Muscle layer of colon (tissue), 2 donors: ENCODE measurements at regions not wholly inside any gene's neighbourhood (a gene's known extent, or its start where the extent isn't known, plus 50 kb on each side); places are given as distances from the start of the nearest gene placed in this dataset.
"Not testable (repeated sequence)": the region's sequence is repeated elsewhere in the genome, so short reads cannot be mapped to it uniquely, and the experiment has no call there.

Experiments used
- H3K27ac ChIP-seq: one replicate; pipeline ENCODE4 v1.7.0; 2013; ENCODE audit warnings: low read depth, mild to moderate bottlenecking, low read length, moderate library complexity
- H3K27me3 ChIP-seq, 2 donors: one replicate each; pipeline ENCODE4 v1.7.0; 2013; ENCODE audit warnings: low read length in 2 of 2, mild to moderate bottlenecking in 2 of 2; ENCODE audit not compliant: insufficient read depth in 2 of 2, control insufficient read depth in 1 of 2
- H3K36me3 ChIP-seq: one replicate; pipeline ENCODE4 v1.7.0; 2013; ENCODE audit warnings: mild to moderate bottlenecking, low read length; ENCODE audit not compliant: insufficient read depth
- H3K4me1 ChIP-seq: one replicate; pipeline ENCODE4 v1.7.0; 2013; ENCODE audit warnings: mild to moderate bottlenecking, low read length; ENCODE audit not compliant: insufficient read depth
- H3K4me3 ChIP-seq, 2 donors: one replicate each; pipeline ENCODE4 v1.7.0; 2013; ENCODE audit warnings: low read length in 2 of 2, low read depth in 1 of 2, mild to moderate bottlenecking in 1 of 2, moderate library complexity in 1 of 2
- H3K9ac ChIP-seq: one replicate; pipeline ENCODE4 v1.7.0; 2013; ENCODE audit warnings: low read length
- H3K9me3 ChIP-seq: one replicate; pipeline ENCODE4 v1.7.0; 2013; ENCODE audit warnings: mild to moderate bottlenecking, low read length
- donor health status: abdominal sarcoma.
- donor health status: Adenocarcinoma of cecum.

DNA sequence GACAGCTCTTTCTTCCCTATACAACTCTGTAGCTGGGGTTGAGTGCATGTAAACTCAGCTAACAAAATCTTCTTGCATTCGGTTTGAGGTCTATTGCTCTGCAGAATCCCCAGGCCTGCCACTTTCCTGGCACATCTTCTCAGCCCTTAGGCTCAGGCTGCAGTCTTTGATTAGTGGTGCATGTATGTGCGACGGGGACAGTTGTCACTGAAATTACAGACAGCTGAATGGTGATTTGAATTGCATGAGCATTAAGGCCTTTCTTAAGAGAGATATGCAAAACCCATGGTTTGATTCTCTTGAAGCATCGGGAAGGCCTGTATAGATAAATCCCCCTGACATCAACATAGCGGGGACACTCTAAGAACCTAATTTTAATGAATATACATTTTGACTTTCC lies 222.8 kb downstream of the CDH26 start:
- H3K27me3 ChIP-seq: no peaks in the 10 kb centered on the region
- H3K4me1 ChIP-seq: no peaks in the 10 kb centered on the region
- H3K27ac ChIP-seq: no peak overlapping the region
- H3K36me3 ChIP-seq: no peaks in the 10 kb centered on the region
- no peaks in the 10 kb centered on the region for H3K9me3 ChIP-seq
- H3K9ac ChIP-seq: no peak overlapping the region
- no peak overlapping the region for H3K4me3 ChIP-seq

DNA sequence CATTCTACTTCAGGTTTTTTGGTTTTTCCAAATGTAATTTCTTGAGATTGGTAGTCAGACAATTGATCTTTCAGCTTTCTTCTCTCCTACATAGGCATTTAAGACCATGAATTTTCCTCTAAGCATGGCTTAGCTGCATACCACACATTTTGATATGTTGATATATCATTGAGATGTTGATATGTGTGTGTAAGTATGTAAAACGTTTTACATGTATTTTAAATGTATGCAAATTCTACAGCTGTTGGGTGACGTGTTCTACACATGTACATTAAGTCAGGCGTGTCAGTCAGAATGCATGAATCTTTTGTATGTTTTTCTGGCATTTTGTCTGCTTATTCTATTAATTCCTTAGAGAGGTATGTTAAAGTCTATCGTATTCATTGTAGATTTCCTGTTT lies 228.2 kb downstream of the CDH26 start:
- no peaks in the 10 kb centered on the region for H3K4me1 ChIP-seq
- no peak overlapping the region for H3K9ac ChIP-seq
- no peaks in the 10 kb centered on the region for H3K9me3 ChIP-seq
- H3K27me3 ChIP-seq: no peaks in the 10 kb centered on the region
- no peak overlapping the region for H3K27ac ChIP-seq
- H3K36me3 ChIP-seq: no peaks in the 10 kb centered on the region
- H3K4me3 ChIP-seq: no peak overlapping the region

DNA sequence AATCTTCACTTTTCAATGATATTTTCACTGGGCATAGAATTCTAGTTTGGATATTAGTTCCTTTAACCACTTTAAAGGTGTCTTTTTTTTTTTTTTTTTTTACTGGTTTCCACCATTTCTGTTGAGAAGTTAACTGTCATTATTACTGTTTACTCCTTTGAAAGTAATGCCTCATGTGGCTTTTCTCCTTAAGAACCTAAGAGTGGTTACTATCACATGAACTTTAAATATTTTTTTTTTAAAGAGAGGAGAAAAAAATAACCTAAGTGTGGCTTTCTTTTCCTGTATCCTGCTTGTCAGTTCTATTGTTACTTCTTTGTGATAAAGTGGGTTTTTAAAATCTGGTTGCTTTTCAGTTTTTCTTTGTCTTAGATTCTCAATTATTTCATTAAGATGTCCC lies 229.5 kb downstream of the CDH26 start:
- Histone ChIP-seq H3K9me3 (no peaks in the 10 kb centered on the region), H3K9ac (no peak overlapping the region), H3K36me3 (no peaks in the 10 kb centered on the region), H3K27me3 (no peaks in the 10 kb centered on the region), H3K27ac (no peak overlapping the region), H3K4me1 (no peaks in the 10 kb centered on the region), H3K4me3 (no peak overlapping the region)

DNA sequence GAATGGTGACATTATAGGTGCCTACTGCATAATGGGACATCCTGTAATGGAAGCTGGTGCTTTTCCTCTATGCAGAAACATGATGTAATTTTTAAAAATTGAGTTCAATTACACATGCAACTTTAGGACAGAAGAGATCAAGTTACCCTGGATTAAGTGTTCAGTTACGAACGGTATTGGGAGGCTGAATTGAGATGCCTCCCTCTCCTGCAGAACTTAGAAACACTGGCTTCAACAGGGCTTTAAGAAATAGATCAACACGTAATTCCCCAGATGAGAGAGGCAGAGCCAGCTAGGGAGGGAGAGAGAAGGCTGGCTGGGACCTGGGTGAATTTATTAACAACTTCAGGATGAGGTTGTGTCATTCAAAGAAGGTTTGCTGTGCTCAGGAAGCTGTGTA lies 232.8 kb downstream of the CDH26 start:
- H3K27me3 ChIP-seq: no peaks in the 10 kb centered on the region
- H3K9me3 ChIP-seq: no peaks in the 10 kb centered on the region
- no peaks in the 10 kb centered on the region for H3K36me3 ChIP-seq
- no peak overlapping the region for H3K9ac ChIP-seq
- no peak overlapping the region for H3K27ac ChIP-seq
- H3K4me1 ChIP-seq: no peaks in the 10 kb centered on the region
- no peak overlapping the region for H3K4me3 ChIP-seq

DNA sequence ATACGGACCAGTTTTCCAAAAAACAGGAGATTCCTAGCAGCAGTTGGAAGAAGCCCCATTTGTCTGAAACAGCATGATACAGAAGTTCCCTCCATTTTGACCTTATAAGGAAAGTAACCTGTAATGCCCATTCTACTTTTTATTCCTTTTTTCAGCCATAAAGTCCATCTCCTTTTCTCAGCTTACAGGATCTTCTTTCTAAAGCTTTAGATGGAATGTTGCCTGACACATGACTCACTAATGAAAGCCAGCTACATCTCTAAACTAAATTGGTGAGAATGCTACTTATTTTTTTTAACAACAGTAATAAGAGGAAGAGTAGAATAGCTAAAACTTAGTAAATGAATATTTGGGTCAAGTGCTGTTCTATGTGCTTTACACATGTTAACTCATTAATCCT lies 234.1 kb downstream of the CDH26 start:
- H3K9ac ChIP-seq: no peak overlapping the region
- H3K27ac ChIP-seq: no peak overlapping the region
- H3K9me3 ChIP-seq: no peaks in the 10 kb centered on the region
- H3K27me3 ChIP-seq: no peaks in the 10 kb centered on the region
- no peaks in the 10 kb centered on the region for H3K4me1 ChIP-seq
- no peaks in the 10 kb centered on the region for H3K36me3 ChIP-seq
- H3K4me3 ChIP-seq: no peak overlapping the region

DNA sequence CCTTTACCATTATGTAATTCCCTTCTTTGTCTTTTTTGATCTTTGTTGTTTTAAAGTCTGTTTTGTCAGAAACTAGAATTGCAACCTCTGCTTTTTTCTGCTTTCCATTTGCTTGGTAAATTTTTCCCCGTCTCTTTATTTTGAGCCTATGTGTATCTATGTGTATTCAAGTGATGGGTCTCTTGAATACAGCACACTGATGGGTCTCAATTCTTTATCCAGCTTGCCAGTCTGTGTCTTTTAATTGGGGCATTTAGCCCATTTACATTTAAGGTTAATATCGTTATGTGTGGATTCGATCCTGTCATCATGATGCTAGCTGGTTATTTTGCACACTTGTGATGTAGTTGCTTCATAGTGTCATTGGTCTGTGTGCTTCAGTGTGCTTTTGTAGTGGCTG lies 240.9 kb downstream of the CDH26 start:
- not testable (repeated sequence) for H3K27me3 ChIP-seq, H3K36me3 ChIP-seq, H3K9ac ChIP-seq, H3K9me3 ChIP-seq, H3K4me1 ChIP-seq, H3K4me3 ChIP-seq, H3K27ac ChIP-seq

DNA sequence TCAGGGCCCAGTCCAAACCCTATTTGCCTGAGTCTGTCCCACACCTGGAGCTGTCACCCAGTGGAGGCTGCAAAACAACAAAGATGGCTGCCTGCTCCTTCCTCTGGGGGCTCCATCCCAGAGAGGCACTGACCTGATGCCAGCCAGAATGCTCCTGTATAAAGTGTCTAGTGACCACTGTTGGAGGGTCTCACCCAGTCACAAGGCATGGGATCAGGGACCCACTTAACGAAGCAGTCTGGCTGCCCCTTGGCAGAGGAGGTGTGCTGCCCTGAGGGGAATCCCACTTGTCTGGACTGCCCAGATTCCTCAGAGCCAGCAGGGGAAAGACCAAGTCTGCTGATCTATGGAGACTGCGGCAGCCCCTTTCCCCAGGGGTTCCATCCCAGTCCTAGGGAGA lies 241.6 kb downstream of the CDH26 start:
- Histone ChIP-seq H3K27me3 (no peaks in the 10 kb centered on the region), H3K36me3 (no peaks in the 10 kb centered on the region), H3K9ac (no peak overlapping the region), H3K9me3 (no peaks in the 10 kb centered on the region), H3K27ac (no peak overlapping the region), H3K4me3 (no peak overlapping the region), H3K4me1 (no peaks in the 10 kb centered on the region)

DNA sequence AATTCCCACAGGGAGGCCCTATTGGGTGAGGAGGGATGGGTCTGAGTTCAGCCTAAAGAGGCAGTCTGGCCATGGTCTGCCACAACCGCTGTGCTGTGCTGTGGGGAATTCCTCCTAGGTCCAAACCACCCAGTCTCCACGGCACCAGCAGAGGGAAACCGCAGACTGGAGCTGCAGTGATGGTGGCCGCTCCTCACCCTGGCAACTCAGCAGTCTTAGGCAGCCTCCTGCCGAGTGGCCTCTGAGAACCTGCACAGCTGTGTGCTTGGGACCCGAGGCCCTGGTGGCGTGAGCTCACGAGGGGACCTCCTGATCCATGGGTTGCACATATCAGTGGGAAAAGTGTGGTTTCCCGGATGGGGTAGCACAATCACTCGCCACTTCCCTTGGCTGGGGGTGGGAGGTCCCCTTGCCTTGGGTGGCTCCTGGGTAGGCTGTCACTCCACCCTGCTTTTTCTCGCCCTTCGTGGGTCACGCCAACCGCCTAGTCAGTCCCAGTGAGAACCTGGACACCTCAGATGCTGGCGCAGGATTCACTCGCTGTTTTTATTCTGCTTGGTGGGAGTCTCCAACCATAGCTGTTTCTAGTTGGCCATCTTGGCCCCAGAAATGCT lies 242.2 kb downstream of the CDH26 start:
- no peak overlapping the region for H3K27ac ChIP-seq
- no peaks in the 10 kb centered on the region for H3K27me3 ChIP-seq
- no peaks in the 10 kb centered on the region for H3K4me1 ChIP-seq
- H3K9me3 ChIP-seq: no peaks in the 10 kb centered on the region
- H3K9ac ChIP-seq: no peak overlapping the region
- no peak overlapping the region for H3K4me3 ChIP-seq
- no peaks in the 10 kb centered on the region for H3K36me3 ChIP-seq

DNA sequence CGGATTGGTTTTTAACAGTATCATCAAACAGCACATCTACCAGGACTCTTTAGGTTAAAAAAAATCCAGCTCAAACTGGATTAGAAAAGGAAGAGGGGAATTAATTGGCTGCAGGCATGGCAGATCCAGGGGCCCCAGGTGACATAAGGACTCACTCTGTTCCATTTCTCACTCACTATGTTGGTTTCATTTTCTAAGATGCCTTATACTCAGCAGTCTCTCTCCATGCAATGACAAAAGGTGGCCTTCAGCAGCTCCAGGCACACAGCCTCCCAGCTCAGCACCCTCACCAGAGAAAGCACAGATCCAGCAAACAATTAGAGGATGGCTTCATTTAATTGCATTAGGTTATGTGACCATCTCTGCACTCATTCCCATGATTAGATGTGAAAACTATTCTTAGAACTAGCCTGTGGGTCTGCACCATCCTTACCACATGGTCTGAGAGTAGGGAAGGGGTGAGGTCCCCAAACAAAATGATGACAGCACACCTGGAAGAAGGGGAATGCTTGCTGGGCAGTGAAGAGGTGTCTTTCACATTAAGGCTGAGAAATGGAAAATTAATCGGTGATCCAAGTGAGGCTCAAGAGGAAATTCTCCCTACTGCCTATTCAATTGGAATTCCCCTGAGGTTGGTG lies 243.1 kb downstream of the CDH26 start:
- H3K27ac ChIP-seq: no peak overlapping the region

DNA sequence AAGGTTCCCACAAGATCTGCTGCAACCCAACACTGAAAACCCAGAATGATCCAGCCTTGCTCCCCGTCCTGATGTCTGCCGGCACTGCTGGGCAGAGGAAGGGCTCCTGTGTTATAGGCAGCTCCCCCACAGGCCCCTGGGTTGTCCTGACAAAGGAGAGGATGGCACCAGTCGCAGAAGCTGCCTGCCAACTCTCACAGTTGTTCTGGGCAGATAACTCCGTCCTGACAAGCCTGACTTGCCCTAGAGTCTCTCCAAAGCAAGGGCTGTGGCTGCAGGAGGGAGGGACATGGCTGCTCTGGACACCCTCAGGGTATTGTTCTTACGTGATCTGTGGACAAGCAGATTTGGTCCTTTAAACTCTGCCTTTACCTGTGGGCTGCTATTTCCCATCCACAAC lies 243.8 kb downstream of the CDH26 start:
- Histone ChIP-seq H3K4me3 (no peak overlapping the region), H3K9me3 (no peaks in the 10 kb centered on the region), H3K9ac (no peak overlapping the region), H3K36me3 (no peaks in the 10 kb centered on the region), H3K27me3 (no peaks in the 10 kb centered on the region), H3K4me1 (no peaks in the 10 kb centered on the region), H3K27ac (no peak overlapping the region)

More for the DNA sequence above, 243.1 kb downstream of the CDH26 start:
- Histone ChIP-seq H3K9ac (no peak overlapping the region), H3K36me3 (no peaks in the 10 kb centered on the region), H3K9me3 (no peaks in the 10 kb centered on the region), H3K4me1 (no peaks in the 10 kb centered on the region), H3K27me3 (no peaks in the 10 kb centered on the region), H3K4me3 (no peak overlapping the region)

DNA sequence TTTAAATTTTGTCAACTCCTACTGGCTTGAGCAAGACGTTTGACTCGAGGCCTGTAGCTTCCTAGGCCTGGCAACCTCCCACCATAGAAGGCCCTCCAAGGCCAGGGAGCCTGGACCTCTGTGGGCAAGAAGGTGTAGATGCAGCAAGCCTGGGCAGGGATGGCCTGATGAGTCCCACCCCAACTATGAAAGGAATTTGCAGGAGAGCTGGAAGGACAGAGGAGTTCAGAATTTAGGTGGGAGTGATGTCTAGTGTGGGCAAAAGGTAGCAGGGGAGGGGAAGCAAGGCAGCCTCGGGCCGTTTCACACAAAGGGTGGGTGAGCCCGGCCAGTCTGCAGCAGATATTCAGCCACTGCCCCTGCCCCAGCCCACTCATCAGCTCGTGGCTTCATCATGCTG lies 245.2 kb downstream of the CDH26 start:
- H3K4me1 ChIP-seq: no peaks in the 10 kb centered on the region
- H3K36me3 ChIP-seq: no peaks in the 10 kb centered on the region
- no peak overlapping the region for H3K4me3 ChIP-seq
- H3K9ac ChIP-seq: no peak overlapping the region
- no peaks in the 10 kb centered on the region for H3K9me3 ChIP-seq
- H3K27me3 ChIP-seq: no peaks in the 10 kb centered on the region
- no peak overlapping the region for H3K27ac ChIP-seq

DNA sequence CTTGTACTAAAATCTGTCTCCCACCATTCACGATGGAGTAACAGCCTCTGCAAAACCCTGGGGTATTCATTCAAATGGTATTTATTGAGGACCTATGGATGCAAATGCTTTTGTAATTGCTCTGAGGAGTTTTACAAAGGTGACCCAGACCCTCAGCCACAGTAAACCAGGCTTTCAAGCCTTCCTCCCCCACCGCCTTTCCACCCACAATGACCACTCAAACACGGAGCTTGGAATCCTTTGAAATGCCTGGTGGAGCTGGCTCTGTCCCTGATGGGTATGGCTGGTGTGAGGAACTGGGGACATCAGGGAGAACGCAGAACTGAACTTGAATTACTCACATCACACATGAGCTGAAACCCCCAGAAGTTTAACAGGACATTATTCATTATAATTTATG lies 246.4 kb downstream of the CDH26 start:
- H3K4me3 ChIP-seq: no peak overlapping the region
- H3K27ac ChIP-seq: no peak overlapping the region
- no peaks in the 10 kb centered on the region for H3K9me3 ChIP-seq
- H3K27me3 ChIP-seq: no peaks in the 10 kb centered on the region
- no peaks in the 10 kb centered on the region for H3K4me1 ChIP-seq
- no peak overlapping the region for H3K9ac ChIP-seq
- H3K36me3 ChIP-seq: no peaks in the 10 kb centered on the region
